Liver (tissue), 8 donors: ENCODE measurements at regions not wholly inside any gene's neighbourhood (a gene's known extent, or its start where the extent isn't known, plus 50 kb on each side); places are given as distances from the start of the nearest gene placed in this dataset.

Experiments
- DNase-seq: peaks from one replicate; pipeline ENCODE4 v3.0.0-alpha.2; 2017; ENCODE audit warnings: low spot score
- H3K27ac ChIP-seq, 2 donors: one replicate each; pipeline ENCODE4 v1.7.0; 2013; ENCODE audit warnings: inconsistent platforms in 2 of 2, low read length in 2 of 2, control low read depth in 1 of 2, low read depth in 1 of 2, mild to moderate bottlenecking in 1 of 2
- H3K27me3 ChIP-seq, 4 donors: one replicate each; pipeline versions ENCODE4 v1.6.1 to v1.7.0; 2013; ENCODE audit warnings: low read length in 3 of 4, inconsistent platforms in 1 of 4, mild to moderate bottlenecking in 1 of 4, moderate library complexity in 1 of 4; ENCODE audit not compliant: control insufficient read depth in 4 of 4, insufficient read depth in 4 of 4
- H3K36me3 ChIP-seq, 4 donors: one replicate each; pipeline versions ENCODE4 v1.6.1 to v1.7.0; 2013; ENCODE audit warnings: low read length in 3 of 4, mild to moderate bottlenecking in 3 of 4, low read depth in 1 of 4, moderate library complexity in 1 of 4; ENCODE audit not compliant: control insufficient read depth in 4 of 4, insufficient read depth in 3 of 4
- H3K4me1 ChIP-seq, 4 donors: one replicate each; pipeline versions ENCODE4 v1.6.1 to v1.7.0; 2013; ENCODE audit warnings: low read length in 3 of 4, mild to moderate bottlenecking in 3 of 4, moderate library complexity in 1 of 4; ENCODE audit not compliant: control insufficient read depth in 4 of 4, insufficient read depth in 4 of 4
- H3K4me3 ChIP-seq, 3 donors: one replicate each; pipeline versions ENCODE4 v1.6.1 to v1.7.0; 2013; ENCODE audit warnings: low read length in 3 of 3, control low read depth in 1 of 3, low read depth in 1 of 3, mild to moderate bottlenecking in 1 of 3
- H3K9ac ChIP-seq, 2 donors: one replicate each; pipeline ENCODE4 v1.7.0; 2013; ENCODE audit warnings: low read length in 2 of 2, mild to moderate bottlenecking in 2 of 2, moderate library complexity in 2 of 2, control low read depth in 1 of 2, low read depth in 1 of 2
- H3K9me3 ChIP-seq, 4 donors: one replicate each; pipeline versions ENCODE4 v1.6.1 to v1.7.0; 2013; ENCODE audit warnings: low read length in 3 of 4; ENCODE audit not compliant: control insufficient read depth in 4 of 4
- ATF3 ChIP-seq: IDR thresholded peaks from 2 replicates; pipeline ENCODE4 v1.6.1; 2016; ENCODE audit warnings: antibody characterized with exemption
- CTCF ChIP-seq: fragments of 150-350 bp; IDR thresholded peaks from 2 replicates; pipeline ENCODE4 v1.5.1; 2017; ENCODE audit warnings: improper control_type of control experiment, low read depth, low read length; ENCODE audit not compliant: missing input control
- FOXA1 ChIP-seq: IDR thresholded peaks from 2 replicates; pipeline ENCODE4 v1.6.1; 2016; ENCODE audit warnings: antibody characterized with exemption
- HNF4G ChIP-seq: IDR thresholded peaks from 2 replicates; pipeline ENCODE4 v1.6.1; 2016; ENCODE audit warnings: antibody characterized with exemption
- JUND ChIP-seq, 2 donors: IDR thresholded peaks; 2 replicates each; pipeline ENCODE4 v1.6.1; 2016; ENCODE audit warnings: antibody characterized with exemption in 2 of 2
- MAX ChIP-seq: IDR thresholded peaks from 2 replicates; pipeline ENCODE4 v1.6.1; 2016; ENCODE audit warnings: antibody characterized with exemption
- NR2F2 ChIP-seq: IDR thresholded peaks from 2 replicates; pipeline ENCODE4 v1.6.1; 2016; ENCODE audit warnings: antibody characterized with exemption
- RAD21 ChIP-seq, 2 donors: IDR thresholded peaks; 2 replicates each; pipeline ENCODE4 v1.6.1; 2016; ENCODE audit warnings: antibody characterized with exemption in 2 of 2, mild to moderate bottlenecking in 2 of 2
- RXRA ChIP-seq, 2 donors: IDR thresholded peaks; 2 replicates each; pipeline ENCODE4 v1.6.1; 2017 to 2018; ENCODE audit warnings: antibody characterized with exemption in 2 of 2, mild to moderate bottlenecking in 1 of 2
- SP1 ChIP-seq: IDR thresholded peaks from 2 replicates; pipeline ENCODE4 v1.6.1; 2018; ENCODE audit warnings: antibody characterized with exemption, mild to moderate bottlenecking
- TAF1 ChIP-seq: conservative IDR thresholded peaks from 2 replicates; pipeline ENCODE4 v1.6.1; 2016; ENCODE audit warnings: antibody characterized with exemption, mild to moderate bottlenecking
- ZBTB33 ChIP-seq: IDR thresholded peaks from 2 replicates; pipeline ENCODE4 v1.6.1; 2016; ENCODE audit warnings: antibody characterized with exemption
- WGBS: extraction: QIAGEN DNeasy Blood & Tissue Kit; methylation state at CpG from one replicate; pipeline ENCODE4 v1.1.7; 2013; 5-methylcytosine and 5-hydroxymethylcytosine counted together
- TF ChIP-seq, protein P1 (sequence below): IDR thresholded peaks from 2 replicates; pipeline ENCODE4 v1.6.1; 2016; ENCODE audit warnings: antibody characterized with exemption, mild to moderate bottlenecking
- donor health status: healthy.
- donor health status: healthy.
- donor health status: healthy.
- donor health status: healthy.
- donor health status: healthy.

GRCh38 chr16:82542714-82543113 is 84.1 kb upstream of the CDH13 start (continued):
- TF ChIP-seq, protein P1, sequence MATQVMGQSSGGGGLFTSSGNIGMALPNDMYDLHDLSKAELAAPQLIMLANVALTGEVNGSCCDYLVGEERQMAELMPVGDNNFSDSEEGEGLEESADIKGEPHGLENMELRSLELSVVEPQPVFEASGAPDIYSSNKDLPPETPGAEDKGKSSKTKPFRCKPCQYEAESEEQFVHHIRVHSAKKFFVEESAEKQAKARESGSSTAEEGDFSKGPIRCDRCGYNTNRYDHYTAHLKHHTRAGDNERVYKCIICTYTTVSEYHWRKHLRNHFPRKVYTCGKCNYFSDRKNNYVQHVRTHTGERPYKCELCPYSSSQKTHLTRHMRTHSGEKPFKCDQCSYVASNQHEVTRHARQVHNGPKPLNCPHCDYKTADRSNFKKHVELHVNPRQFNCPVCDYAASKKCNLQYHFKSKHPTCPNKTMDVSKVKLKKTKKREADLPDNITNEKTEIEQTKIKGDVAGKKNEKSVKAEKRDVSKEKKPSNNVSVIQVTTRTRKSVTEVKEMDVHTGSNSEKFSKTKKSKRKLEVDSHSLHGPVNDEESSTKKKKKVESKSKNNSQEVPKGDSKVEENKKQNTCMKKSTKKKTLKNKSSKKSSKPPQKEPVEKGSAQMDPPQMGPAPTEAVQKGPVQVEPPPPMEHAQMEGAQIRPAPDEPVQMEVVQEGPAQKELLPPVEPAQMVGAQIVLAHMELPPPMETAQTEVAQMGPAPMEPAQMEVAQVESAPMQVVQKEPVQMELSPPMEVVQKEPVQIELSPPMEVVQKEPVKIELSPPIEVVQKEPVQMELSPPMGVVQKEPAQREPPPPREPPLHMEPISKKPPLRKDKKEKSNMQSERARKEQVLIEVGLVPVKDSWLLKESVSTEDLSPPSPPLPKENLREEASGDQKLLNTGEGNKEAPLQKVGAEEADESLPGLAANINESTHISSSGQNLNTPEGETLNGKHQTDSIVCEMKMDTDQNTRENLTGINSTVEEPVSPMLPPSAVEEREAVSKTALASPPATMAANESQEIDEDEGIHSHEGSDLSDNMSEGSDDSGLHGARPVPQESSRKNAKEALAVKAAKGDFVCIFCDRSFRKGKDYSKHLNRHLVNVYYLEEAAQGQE, result no peak

GRCh38 chr16:82541103-82541502 is 85.7 kb upstream of the CDH13 start:
- Histone ChIP-seq H3K27ac (no peak overlapping the region), H3K36me3 (no peaks in the 10 kb centered on the region), H3K4me3 (no peak overlapping the region), H3K9me3 (peaks cover 0 to 8% (median 2%) of the 10 kb centered on the region in 4 donors), H3K9ac (no peak overlapping the region), H3K27me3 (peaks cover 0 to 8% (median 0%) of the 10 kb centered on the region in 4 donors), H3K4me1 (no peaks in the 10 kb centered on the region)
- WGBS, result 78% methylated on average over 5 of the region's 5 CpGs
- TF ChIP-seq RAD21 (IDR thresholded peaks at IDR 0.05) (no peak), SP1 (no peak), TAF1 (no peak), HNF4G (no peak), ATF3 (no peak), MAX (no peak)
- DNase-seq, result no peak

GRCh38 chr16:82535764-82536163 is 91.0 kb upstream of the CDH13 start:
- Histone ChIP-seq H3K27me3 (peaks cover 0 to 6% (median 0%) of the 10 kb centered on the region in 4 donors), H3K4me1 (no peaks in the 10 kb centered on the region), H3K9me3 (peaks cover 0 to 11% (median 2%) of the 10 kb centered on the region in 4 donors), H3K36me3 (no peaks in the 10 kb centered on the region), H3K4me3 (no peak overlapping the region), H3K27ac (no peak overlapping the region), H3K9ac (no peak overlapping the region)
- TF ChIP-seq RXRA (IDR thresholded peaks at IDR 0.05), result no peak
- TF ChIP-seq JUND (IDR thresholded peaks at IDR 0.05), result no peak
- TF ChIP-seq CTCF, result no peak
- no peak for TF ChIP-seq ATF3
- TF ChIP-seq MAX, result no peak
- TF ChIP-seq FOXA1, result no peak
- TF ChIP-seq ZBTB33, result no peak
- TF ChIP-seq, protein P1, result no peak
- TF ChIP-seq HNF4G, result no peak
- TF ChIP-seq NR2F2, result no peak
- WGBS, result 78% methylated on average over 2 of the region's 2 CpGs
- no peak for DNase-seq
